NCI-H748 (cell line): ENCODE measurements at regions not wholly inside any gene's neighbourhood (a gene's known extent, or its start where the extent isn't known, plus 50 kb on each side); places are given as distances from the start of the nearest gene placed in this dataset.
A peak's percentile ranks its signal among the peaks of the same experiment; 100 is the strongest.

Experiments
- DNase-seq: peaks from one replicate; lab custom pipeline; 2025; ENCODE audit not compliant: unreplicated experiment; lab: John Stamatoyannopoulos, UW

DNA sequence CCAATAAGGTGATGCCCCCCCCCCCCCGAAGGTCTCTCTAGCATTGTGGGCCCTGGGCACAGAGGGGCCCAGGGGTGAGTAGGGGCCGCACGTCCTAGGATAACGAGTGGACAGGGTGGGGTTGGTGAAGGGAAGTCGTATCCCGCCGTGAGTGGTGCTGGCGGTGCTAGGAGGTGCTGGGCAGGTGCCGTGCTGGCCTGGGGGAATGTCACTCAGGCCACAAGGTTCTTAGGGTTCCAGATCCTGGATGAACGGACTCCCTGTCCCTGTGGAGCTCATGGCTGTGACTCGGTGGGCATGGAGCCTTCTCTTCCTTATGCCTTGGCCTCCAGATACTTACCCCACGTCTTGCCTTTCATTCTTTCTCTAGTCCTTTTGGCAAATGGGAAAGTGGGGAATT, 157.4 kb upstream of the SOX1 start:
- no peak for DNase-seq

DNA sequence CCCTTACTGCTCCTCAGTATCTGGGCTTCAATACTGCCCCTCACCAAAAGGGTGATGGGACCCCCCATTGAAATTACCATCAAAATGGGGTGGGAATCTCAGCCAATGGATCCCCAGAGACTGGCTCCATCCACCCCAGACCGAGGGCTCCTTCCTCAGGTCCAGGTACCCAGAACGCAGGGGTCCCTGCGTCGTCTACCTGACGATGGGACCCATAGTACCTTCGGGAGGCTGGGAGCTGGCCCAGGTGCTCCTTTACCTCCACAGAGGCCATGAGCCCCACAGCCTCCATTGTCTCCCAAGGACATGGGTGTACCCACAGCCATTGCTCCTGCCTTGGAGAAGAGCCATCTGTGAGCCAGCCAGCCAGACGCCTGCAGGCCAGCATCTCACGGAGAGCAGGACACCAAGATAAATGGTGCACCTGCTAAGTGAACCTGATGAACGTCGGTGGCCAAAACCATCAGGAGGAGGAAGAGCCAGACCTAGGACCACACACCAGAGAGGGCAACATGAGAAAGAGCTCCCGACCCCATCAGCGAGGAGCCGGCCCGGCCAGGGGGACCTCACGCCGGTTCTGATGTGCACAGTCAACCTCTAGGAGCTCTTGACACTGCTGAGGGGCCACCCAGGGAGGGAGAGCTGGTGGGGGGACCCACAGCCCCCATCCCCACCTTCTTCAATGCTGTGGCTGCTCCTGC, 156.8 kb upstream of the SOX1 start:
- no peak for DNase-seq

DNA sequence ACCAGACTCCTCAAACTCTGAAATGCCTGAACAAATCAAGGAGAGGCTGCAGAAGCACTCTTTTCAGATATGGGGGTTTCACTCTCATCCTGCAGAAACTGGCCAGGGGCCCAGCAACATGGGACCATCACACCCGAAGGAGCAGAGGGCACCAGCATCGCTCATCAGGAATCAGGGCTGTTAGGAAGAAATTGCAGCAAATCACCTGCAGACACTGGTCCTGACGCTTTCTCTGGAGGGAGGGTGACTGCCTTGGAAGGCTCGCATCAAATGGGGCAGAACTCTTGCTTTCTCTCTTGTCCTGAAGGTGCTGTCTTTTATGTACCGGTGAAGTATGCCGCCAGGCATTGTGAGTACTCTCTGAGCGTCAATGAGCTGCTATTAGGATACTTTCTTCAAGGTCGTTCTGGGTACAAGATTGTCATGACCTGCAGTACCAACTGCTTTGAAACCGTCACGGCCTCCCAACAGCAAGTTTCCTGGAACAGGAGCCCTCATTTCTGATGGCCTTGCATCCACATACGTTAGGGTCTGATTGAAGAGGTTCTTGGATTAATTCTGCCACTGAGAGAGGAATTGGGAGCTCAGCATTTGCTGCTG, 155.7 kb upstream of the SOX1 start:
- DNase-seq = no peak

DNA sequence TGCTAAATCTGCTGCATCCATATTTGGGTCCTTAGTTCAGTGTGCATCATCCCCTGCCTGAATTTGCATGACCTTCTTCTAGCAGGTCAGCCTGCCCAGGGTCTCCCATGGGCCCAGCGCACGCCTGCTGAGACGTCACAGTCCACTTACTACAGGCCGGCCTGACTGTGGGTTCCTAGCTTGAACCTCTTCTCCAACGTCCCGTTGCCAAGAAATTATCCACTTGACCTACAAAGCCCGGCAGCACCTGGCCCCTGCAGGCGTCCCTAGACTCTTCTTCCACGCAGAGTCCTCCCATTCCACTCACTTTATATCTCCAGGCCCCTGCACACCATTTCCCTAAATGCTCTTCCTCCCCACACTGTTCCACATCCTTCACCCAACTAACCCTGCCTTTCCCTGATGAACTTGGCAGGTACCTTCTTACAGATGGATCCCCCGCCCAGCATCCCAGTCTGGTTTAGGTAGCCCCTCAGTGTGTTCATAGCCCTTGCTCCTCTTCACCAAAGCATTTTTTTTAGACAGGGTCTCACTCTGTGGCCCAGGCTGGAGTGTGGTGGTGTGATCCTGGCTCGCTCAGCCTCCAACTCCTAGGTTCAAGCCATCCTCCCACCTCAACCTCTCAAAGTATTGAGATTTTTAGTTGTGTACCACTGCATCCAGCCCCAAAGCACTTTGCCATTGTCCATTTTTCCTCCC, 155.0 kb upstream of the SOX1 start:
- DNase-seq = peak; percentile 36

DNA sequence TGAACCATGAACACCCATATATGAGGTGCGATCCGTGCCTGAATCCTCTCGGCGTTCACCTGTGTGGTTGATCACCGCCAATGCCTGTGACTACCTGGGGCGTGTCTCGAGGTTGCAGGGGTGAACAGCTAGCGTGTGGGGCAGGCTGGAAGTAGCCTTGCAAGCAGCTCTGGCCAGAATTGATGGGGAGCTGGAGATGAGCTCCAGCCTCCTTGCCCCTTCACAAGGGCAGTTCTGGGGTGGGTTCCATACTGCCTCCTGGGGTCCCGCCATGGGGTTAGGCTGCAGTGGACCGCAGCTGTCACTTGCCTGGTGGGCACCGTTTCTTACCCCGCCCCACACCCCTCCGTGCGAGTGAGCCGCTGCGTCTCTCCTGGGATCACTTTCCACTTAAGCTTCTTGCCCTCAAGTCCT, 154.5 kb upstream of the SOX1 start:
- no peak for DNase-seq

DNA sequence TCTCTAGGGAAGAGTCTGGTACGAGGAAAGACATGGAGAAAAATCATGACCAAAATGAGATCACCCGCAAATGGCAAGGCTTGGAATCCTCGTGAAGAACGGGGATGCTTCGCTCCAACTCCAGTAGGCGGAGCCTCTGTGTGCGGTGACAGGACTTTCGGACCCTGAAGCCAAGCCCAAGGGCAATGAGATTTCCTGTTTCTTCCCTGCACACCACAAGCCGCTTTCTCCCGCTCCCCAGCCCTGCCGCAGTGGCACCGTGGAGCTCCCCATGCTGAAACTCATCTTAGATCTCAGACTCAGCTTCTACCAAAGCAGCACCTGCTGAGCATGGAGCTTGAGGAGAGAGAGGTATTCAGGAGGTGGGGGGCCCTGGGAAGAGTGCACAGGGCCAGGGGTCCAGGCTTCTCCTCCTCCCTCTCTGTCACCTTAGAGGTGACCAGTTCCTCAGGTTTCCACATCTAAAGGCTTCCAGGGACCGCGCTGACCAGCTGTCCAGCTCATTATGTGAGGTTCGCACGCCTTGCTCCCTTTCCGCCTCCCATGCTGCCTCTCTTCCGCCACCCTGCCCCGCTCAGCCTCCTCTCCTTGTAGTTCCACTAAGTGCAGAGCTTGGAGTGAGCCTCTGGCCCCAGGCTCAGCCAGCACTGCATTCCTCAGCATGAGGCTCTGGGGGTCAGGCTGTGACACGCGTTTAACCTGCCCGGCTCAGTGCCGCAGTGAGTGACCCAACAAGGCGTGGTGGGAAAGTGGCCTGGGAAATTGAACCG, 153.8 kb upstream of the SOX1 start:
- DNase-seq = no peak

DNA sequence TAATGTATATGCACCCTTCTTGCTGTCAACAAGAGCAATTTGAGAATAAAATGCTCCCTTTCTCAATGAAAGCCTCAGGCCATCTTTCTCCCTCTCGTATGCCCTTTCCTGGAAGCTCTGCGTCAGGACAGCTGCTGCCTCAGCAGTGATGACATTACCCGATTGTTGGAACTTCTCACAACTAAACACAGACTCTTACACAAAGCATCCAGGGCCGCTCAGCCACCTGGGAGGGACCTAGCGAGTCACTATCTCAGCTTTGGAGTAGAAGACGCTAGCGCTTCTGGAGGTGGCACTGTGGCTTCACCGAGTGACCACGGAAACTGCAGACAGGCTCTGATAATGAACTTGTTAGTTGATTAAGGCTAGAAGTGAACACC, 153.2 kb upstream of the SOX1 start:
- peak; percentile 29 for DNase-seq

DNA sequence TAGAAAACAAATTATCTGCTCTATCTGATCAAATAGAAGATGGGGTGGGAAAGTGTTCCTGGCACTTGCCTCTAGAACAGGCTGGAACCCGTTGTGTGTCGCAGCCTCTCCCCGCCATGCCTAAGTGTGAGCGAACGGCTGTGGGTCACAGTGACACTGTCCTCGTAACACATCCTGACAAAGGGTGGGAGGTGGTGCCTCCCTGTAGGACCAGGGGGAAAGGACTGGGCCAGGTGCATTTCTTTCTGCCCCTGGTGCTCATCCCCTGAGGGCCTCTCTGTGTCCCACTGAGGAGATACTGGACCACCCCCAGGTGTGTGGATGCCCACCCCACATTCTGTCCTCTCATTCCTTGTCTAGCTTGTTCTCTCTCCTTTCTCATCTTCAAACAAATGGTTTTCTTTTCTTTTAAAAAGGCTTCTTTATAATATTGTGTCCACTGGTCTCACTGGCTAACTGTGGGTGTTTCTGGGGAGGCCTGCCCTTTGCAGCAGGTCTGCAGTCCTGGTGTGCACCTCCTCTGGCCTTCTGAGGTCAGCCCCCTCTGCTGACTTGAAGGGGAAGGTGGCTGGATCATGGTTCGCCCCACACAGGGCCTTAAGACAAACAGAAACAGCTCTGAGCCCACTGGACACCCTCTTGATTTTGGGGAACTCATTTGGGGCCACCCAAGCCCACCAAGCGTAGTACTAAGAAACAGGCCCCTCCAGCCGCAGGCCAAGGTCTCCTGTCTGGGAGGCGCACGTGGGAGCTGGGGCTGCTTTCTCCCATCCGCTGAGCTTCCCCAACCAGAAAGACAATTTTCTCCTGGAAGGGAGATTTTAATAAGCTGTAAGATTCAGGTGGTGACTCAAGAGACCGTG, 152.5 kb upstream of the SOX1 start:
- no peak for DNase-seq

DNA sequence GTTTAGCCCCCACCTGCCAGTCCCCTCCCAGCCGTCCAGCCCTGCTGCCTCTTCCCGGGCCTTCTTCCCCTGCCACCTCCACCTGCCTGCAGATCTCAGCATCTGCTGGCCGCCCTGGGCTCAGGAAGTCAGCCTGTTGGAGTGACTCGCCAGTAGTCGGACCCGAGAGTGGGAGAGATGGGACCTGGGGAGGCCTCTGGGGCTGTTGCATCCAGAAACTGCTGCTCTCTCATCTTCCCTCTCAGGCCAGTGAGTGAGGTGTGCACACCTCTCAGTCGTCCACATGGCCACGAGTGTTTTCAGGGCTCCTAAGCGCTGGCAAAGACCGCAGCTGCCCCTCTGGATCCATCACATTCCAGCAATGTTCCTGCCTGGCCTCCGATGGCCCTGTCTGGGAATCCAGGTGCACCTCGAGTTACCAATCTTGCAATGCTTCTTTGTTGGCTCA, 151.8 kb upstream of the SOX1 start:
- no peak for DNase-seq

DNA sequence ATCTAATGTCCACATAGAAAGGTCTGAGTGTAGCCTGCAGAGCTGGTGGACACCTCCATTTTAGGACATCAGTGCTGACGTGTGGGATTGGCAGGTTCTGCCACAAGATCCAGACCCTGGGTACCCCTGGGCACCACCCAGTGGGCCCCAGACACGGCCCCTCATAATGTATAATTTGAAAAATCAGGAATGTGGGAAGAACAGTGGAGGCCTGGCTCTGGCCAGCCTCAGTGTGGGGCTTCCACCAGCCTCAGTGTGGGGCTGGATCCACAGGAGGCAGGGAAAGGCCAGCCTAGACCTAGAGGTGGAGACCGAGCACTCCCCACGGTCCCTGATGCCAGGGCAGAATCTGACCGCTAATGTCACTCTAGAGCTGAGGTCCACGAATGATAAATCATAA, 150.7 kb upstream of the SOX1 start:
- no peak for DNase-seq

DNA sequence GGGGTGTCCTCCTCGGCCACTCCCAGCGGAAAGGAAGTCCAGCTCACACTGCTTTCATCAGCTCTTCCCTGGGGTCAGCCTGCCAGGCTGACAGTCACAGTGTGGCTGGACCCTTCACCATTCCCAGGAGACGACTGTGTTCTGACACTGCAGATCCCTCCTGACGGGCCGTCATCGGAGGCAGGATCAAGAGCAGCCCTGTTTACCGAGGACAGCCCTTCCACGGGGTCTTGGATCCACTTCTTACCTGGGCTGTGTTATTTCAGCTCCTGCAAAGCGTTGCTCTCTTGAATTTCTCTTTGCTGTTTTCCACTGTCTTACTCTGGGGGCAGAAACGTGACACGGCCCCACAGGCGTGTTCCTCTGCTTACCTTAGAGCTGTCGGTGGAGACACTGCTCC, 149.9 kb upstream of the SOX1 start:
- no peak for DNase-seq

DNA sequence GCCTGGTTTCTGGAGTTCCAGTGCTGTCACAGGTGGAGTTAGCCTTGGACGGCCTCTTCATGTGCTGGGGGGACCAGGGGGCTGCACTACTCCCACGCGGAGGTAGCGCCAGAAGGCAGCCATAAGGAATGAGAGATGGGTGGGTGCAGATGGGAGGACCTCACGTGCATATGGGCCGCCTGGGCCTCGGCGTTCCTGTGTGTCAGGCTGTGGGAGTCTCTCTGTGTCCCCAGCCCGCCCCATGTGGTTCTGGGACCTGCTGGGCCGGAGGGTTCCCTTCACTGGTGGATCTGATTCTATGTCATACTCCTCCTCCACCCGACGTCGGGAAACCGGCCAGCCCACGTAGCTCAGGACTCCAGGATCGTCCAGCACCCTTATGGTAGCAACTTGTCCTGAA, 149.0 kb upstream of the SOX1 start:
- DNase-seq = no peak

DNA sequence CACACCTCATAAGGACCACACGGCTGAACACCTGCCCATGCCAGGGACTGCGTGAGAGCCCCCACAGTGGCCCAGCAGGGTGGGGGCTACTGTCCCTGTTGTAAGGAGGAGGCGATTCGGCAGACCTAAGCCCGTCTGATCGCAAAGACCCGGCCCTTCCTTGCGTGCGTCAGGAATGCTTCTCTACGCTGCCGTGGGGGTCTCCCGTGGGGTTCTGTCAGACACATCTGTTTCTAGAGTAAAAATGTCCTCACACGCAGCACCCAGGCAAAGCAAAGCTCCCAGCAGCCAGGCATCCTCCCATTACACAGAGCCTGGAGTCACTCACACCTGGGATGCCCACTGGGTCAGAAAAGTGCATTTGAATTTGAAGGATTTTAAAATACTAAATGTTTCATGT, 147.7 kb upstream of the SOX1 start:
- no peak for DNase-seq

DNA sequence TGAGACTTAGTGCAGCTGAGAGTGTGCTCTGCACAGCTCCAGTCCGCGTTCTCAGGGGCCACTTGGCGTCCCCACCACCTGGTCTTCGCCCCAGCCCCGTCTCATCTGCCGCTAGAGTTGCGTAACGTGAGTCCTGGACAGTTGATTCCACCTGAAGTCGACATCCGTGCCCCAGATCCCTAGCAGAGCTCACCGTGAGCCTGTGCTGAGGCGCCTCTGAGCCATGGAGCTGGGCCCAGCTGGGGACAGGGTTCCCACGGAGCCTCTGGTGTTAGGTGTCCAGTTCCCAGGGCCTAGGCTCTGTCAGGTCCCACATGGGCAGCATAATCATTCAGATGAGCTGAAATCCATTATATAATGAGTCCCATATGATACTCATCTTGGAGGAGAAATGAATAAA, 147.1 kb upstream of the SOX1 start:
- no peak for DNase-seq

DNA sequence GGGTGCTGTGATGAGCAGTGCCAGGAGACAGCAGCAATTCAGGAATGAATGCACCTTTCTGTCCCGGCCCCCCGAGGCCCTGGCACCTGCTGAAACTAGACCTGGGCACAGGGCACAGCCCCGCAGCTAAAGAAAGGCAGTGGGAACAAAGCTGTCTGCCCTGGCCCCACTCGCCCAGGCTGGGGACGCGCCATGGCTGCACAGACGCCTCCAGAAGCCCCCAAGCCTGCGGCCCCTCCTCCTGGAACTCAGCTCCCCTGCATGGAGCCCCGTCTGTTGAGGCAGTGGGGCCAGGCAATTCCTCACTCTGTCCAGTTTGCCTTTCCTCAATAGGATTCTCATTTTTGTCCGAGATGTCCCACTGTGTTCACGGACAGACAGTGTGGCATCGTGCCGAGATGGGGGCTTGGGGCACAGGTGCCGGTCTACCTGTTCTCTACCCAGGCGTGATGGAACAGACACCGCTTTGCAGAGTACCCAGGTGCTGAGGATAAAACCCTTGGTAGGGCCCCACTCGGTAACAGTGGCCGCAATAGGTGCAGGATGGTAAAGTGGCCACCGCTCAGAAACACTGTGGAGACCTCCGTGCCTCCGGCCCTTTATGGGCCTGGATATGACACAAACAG, 146.5 kb upstream of the SOX1 start:
- no peak for DNase-seq

DNA sequence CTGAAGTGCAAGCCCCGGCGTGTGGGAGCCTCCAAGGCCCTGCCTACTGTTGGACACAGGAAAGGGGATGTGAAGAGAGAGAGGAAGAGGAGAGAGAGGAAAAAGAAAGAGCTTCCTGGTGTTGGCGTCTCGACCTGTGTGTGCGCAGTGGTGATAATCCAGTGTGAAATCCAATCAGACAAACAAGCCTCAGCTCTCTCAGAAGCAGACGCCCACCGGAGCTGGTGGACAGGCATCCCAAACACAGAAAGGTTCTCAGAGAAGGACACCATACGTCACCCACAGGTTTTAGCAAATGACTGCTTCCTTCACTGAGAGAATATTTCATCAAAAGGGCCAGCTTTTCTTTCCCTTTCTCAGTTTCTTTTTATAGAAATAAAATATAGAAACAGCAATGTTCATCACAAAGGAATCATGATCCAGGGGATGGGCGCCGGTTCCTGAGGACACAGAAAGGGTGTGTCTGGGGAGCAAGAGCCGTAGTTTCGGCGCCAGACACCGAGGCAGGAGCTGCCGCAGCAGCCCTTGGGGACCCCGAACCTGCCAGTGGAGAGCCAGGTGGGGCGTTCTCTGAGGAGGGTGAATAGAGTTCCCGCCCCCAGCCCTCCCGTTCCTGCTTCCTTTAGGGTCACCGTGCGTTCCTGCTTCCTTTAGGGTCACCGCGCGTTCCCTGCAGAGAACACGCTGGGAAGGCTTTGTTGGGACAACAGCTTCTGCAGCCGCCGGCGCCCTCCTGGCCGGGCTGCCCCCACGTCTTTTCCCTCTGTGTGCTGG, 145.8 kb upstream of the SOX1 start:
- no peak for DNase-seq

DNA sequence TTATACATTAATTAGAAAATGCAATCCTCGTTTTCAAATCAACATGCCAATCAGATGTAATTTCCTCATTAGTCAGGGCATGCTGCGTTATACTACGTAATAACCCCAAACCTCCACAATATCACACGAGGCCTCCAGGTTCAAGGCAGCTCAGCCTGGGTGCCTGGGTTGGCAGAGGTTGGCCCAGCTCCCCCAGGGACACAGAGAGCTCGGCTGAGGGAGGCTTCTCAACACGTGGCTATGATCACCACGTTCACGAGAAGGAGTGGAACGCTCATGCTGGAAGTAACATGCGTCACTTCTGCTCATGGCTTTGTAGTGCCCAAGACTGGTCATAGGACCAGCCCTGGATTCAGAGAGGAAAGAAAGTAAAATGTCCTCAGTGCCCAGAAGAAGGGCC, 144.9 kb upstream of the SOX1 start:
- no peak for DNase-seq

DNA sequence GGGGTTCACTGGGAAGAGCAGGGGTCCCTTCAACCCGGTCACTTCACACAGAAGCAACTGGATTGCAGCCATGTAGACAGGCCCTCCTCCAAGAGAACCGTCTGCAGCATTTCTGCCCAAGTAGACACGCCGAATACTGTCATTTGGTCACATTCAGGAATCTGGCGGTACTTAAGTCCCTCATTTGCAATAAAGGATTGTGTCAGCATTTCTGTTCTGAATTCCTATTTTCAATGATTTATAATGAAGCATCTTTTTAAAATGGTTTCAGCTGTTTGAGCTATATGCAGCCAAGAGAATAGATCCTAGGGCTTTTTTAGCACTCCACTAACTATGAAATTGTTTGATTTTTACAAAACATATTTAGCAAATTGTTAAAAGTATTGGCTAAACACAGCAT, 143.5 kb upstream of the SOX1 start:
- DNase-seq = no peak

DNA sequence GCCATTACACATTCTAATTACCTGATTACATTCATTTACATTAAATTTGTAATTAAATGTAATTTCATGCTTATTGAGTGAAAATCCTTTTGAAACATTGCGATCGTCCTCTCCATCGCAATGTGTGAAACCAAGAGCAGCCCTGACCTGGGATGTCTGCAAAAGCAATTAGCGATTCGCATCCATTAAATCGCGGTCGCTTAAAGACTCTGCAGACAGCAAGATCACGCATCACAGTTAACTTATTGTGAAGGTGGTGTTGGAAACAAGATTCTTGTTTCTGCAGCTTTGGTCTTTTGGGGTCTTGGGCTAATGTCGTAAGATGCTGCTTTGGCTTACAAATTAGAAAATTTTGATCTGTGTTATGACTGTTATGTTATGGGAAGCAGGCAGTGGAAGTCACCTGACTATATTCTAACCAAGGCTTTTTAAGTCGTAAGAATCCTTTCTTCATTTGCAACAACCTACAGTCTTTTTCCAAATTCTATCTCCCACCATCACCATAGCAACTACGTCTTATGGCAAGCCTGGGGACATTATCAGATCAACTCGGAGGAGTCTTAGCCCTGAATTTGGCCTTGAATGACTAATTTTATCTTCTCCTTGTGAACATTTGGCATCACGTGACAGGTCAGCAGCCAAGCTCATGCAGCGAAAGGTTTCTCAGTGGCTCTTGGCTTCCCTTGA, 142.8 kb upstream of the SOX1 start:
- no peak for DNase-seq
